Myocyte (in vitro differentiated cells): ENCODE measurements at regions not wholly inside any gene's neighbourhood (a gene's known extent, or its start where the extent isn't known, plus 50 kb on each side); places are given as distances from the start of the nearest gene placed in this dataset.
A peak's percentile ranks its signal among the peaks of the same experiment; 100 is the strongest.

ENCODE experiments used
- DNase-seq: peaks from one replicate; pipeline ENCODE4 v3.0.0-alpha.2; 2012; ENCODE audit warnings: low read depth

DNA sequence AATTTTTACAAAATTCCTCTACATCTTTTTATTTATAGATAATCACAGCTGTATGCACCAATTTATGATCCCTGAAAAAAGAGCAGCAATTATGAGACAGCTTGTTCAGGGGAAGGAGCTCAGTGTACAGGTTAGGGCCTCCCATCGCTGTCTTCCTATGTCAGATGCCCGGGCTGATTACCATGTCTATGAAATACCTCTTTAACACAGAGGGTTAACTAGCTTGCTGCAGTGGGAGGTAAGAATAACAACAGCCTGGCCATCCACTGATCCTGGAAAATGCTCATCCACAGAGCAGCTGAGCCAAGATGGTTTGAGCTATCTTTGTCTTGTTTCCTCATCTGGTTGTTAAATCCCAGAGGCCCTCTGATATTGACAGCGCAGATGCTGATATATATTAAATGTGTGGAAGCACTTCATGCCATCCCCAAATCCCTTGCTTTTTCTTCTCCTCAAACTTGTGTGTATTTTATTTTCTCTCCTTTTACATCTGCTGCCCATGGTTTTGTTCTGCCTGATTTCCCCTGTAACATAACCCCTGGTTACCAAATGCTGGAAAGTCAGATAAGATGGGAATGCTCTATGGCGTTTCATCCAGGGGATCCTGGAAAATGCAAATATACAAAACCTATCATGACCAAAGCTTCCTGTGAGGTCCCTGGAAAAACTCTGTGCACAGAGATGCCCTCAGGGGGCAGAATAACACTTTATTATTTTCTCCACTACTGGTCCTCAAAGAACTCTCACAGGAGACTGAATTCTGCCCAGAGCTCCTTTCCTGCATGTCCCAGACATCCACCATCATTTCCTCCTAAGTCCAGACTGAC lies 85.8 kb upstream of the PUDP start:
- DNase-seq, result peak; percentile 64

DNA sequence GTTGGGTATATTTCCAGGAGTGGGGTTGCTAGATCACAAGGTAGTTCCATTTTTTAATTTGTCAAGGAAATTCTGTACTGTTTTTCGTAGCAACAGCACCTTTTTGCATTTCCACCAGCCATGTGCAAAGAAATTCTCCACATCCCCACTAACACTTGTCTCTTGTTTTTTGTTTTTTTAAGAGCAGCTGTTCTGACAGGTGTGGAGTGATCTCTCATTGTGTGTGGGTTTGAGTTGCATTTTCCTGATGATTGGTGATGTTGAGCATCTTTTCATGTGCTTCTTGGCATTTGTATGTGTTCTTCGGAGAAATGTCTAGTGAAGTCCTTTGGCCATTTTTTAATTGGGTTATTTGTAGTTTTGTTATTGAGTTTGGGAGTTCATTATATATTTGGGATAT lies 80.3 kb upstream of the PUDP start:
- peak; percentile 50 for DNase-seq

DNA sequence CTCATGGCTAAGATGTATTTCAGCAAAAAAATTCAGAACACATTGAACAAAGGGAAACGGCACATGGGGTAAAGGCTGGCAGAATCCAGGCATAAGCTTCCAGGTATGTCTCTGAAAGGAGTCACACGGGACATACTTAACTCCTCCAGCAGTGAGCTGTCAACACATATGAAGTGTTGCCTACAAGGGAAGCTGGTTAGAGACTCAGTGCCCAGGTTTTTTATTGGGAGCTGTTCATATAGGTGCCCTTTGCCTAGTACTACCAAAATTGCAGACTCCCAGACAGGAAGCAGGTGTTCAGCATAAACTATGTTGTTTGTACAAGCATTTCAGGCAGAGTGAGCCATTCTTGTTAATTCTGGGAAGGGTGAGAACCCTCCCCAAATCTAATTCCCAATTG lies 77.4 kb upstream of the PUDP start:
- DNase-seq, result no peak

DNA sequence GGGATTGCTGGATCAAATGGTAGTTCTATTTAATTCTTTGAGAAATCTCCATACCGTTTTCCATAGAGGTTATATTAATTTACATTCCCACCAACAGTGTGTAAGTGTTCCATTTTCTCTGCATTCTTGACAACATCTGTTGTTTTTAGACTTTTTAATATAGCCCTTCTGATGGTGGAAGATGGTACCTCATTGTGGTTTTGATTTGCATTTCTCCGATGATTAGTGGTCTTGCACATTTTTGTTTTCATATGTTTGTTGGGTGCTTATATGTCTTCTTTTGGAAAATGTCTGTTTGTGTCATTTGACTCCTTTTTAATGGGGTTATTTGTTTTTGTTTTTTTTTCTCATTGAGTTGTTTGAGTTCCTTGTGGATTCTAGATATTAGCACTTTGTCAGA lies 75.3 kb upstream of the PUDP start:
- DNase-seq, result no peak

DNA sequence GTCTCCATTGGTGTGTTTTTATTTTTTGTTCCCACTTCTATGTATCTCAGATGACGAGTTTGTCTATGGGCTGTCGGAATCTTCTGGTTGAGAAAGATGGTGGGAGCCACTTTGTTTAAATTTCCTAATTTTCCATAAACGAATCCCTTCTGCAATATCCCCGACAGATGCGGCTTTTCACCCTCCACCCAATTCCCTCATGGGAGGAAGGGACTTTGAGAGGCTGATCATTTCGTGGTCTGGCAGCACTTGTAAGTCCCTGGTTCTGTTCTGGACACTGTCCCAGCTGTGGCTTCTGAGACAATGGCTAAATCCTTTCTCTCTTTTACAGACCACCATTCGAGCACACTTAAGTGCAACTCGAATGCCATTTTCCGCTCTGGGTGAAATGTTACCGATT lies 72.2 kb upstream of the PUDP start:
- peak; percentile 47 for DNase-seq

DNA sequence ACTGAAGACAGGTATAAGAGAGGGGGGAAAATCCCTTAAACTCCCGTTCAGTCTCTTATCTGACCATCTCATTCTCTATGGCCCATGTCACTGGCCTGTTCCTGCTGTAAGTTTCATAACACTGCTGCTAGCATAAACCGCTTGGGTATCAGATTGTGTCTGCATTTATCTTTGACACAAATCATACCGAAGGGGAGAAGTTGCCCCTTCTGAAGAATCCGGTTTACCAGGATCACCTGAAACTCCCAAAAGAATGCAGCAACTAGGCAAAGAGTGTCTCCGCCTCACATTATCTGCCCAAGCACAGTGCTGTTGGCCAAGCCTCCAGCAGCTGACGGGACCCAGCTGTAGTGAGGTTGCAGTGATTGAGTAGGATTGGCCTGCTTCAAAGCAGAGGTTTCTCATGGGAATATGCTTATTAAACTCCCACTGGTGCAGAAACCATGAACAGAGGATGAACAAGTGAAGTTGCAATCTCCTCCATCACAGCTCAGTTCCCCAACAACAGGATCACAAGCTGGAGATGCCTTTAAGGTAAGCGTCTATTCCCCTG lies 71.3 kb upstream of the PUDP start:
- no peak for DNase-seq

DNA sequence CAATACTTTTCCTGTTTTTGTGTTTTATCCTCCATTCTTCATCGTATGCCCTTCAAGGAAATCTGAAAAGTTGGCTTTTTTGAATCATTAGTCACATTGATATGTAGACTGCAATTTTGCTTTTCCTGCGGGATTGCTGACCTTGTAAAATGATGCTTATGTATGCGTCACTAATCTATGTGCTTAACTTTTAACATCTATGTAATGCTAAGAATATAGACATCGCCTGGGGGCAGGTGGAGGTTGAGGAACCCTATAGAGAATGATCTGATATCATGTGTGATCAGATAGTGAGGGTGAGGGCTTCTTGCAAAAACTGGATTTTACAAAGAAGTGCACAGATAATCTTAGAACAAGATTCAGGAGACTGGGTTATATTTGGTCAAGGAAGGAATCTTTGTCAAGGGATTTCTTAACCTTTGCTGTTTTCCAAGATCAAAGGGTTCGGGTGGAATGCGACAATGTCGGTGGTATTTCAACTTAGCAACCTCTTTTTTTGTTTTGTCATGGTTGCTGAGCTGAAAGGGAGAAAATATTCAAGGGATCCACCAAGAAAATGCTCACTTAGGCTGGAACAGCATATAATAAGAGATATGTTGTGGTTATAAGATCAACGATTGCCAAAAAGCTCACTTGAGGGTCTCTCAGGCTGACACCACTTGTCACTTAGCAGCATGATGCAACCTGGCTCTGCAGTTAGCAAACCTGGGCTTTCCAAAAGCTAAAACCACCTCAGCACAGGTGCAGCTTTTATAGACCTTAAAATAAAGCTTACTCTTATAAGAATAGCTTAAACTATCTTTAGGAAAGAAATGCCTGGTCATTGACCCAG lies 70.6 kb upstream of the PUDP start:
- DNase-seq, result no peak

DNA sequence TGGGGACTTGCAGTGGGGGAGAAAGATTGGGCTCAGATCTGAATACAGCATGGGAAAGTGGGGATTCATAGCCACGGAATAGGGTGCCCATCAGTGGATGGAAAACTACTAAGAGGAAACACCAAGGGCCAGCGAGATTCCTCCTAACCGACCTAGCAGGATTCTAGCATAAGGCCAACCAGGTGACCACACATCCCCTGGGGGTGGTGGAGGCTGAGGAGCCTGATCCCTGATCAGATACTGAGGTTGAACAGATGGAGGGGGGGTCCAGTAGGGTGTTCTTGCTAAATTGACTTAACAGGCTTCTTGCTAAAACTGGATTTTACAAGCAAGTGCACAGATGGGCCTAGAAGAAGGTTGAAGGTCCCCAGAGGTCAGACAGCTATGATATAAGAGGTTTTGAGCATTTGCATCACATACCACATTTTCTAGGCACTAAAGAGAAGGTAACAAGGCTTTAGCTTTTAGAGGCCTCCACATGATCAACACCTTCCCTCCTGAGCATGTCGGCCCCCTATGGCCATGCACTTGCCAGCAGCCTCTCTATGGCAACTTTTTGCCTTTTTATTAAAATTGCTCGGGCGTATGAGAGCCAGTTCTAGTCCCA lies 69.1 kb upstream of the PUDP start:
- no peak for DNase-seq

DNA sequence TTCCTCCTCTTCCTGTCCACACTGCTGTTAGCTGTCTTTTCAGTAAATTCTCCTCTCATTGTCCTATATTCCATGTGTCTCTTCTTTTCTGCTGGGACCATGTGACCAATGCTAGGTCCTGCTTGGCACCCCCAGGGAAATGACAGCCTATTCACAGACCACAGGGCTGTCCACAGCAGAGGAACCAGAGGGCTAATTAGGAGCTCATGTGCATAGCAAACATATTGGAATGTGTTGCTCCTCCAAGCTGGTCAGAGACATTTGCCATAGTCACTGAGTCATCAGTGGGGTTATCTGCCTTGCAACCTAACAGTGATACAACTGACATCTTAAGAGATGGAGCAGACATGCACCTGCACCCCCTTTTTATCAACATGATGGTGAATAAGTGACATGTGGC lies 67.9 kb upstream of the PUDP start:
- peak; percentile 80 for DNase-seq

DNA sequence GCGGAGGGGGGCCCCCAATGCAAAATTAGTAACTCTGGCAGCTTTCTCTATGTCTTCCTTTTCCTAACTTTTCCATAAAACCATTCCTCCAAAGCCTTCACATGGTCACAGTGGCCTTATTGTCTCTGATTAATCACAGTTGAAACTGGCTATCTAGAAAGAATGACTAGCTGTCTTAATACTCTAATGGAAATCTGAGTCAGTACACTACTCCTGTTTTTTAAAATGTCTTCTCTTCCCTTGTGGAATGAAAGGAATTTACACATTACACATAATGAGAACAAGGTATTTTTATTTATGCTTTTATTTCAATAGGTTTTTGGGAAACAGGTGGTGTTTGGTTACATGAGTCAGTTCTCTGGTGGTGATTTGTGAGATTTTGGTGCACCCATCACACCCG lies 66.3 kb upstream of the PUDP start:
- no peak for DNase-seq

DNA sequence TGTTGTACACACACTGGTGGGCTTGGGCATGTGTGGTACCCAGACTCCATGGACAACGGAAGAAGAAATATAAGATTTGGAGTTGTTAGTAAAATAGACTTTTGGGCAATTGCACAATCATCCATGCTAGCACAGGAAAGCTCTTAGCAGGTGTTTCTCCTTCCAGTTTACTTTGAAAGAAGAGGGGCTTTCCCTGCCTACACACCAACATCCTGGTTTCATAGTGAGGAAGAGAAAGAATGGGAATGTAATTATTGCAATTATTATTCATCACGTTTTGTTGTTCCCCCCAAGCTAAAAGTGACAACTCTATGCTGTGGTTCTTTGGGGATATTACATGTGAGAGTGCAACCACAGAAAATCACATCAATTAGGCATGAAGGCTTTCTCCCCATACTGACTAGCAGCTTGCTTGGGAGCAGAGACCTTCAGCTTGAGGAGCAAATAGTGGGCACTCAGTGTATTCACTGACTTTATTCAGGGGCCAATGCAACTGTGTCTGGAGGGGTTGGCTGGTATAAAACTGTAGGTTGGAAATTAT lies 57.2 kb upstream of the PUDP start:
- DNase-seq, result no peak

DNA sequence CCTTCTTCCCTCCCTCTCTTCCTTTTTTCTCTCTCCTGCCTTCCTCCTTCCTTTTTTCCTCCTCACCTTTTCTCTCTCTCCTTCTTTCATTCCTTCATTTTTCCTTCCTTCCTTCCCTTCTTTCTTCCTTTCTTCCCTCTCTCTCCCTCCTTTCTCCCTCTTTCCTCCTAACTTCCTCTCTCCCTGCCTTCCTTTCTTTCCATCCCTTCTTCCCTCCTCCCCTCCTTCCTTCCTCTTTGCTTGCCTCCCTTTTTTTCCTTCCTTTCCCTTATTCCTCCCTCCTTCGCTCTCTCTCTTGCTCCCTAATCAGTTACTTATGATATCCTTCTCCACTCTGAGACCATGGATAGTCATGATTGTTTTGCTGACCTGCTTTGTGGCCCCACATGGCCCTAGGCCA lies 56.7 kb upstream of the PUDP start:
- DNase-seq, result no peak

DNA sequence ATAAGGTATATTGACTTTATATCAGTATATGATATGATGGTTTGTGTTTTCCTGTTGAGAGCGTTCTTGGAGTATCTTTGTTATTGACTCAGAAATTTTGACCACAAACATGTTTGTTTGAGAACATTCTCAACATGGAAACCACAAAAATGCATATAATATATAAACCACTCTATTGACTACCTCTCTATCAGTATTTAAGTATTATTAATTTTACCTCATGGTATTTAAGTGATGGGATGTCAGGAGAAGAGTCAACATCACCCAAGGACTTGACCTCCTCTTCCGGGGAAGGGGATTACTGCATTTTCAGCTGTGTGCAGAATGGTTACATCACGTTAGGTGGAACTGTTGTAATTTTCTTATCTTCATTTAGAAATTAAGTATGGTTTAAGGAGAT lies 54.3 kb upstream of the PUDP start:
- no peak for DNase-seq

DNA sequence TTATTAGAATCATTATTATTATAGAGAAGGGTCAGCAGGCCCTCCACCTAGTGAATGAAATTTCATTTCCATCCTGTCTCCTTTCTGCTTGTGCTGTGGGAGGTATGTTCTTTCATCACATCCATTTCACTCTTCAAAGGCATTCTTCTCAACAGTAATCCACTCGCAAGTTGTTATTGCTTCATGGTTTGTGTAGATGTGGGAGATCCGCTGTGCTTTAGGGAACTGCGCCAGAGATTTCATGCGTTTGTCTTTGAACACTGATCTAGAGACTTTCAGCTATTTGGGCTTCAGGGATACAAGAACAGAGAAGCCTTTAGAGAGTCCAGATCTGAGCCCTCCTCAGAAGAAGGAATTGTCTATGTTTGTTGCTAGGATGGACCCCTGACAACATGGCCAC lies 53.5 kb upstream of the PUDP start:
- DNase-seq, result no peak

DNA sequence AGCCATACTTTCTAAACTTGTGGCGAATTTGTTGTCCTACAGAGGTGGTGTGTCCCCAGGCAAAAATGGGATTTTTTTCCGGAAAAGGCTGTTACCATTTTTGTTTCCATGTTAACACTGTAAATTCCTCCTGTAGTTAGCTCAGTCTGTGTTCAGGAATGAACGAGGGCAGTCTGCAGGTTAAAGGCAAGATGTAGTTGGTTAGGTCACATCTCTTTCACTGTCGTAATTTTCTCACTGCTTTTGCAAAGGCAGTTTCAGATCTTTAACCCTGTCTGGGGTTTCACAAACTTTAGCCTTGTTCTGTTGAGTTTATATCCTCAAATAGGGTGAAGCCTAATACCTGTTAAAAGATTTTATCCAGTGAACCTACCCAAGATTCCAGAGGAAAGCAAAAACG lies 50.5 kb upstream of the PUDP start:
- DNase-seq, result no peak
